GM12878 (cell line): ENCODE measurements at regions not wholly inside any gene's neighbourhood (a gene's known extent, or its start where the extent isn't known, plus 50 kb on each side); places are given as distances from the start of the nearest gene placed in this dataset.

Source experiments
- CHD2 ChIP-seq: IDR thresholded peaks from 2 replicates; pipeline ENCODE4 v1.6.1; 2011; ENCODE audit warnings: low read depth, low read length, improper control_type of control experiment, borderline replicate concordance
- CHD4 ChIP-seq: fragments of 200-600 bp; sonication (generic); IDR thresholded peaks from 2 replicates; pipeline ENCODE4 v1.6.1; 2016; ENCODE audit warnings: mild to moderate bottlenecking
- EP300 ChIP-seq, 2 experiments: fragments of 150-350 bp in 1 of 2; IDR thresholded peaks; 2 replicates each; pipeline ENCODE4 v1.6.1; 2011 to 2012; ENCODE audit warnings: low read depth in 2 of 2, low read length in 2 of 2, borderline replicate concordance in 1 of 2, improper control_type of control experiment in 1 of 2, inconsistent platforms in 1 of 2; ENCODE audit not compliant: control insufficient read depth in 1 of 2
- EZH2 ChIP-seq: IDR thresholded peaks from 2 replicates; pipeline ENCODE4 v1.6.1; 2012; ENCODE audit warnings: low read depth, mild to moderate bottlenecking, control low read depth, inconsistent platforms, low read length, borderline replicate concordance; ENCODE audit not compliant: control insufficient read depth
- KDM1A ChIP-seq: fragments of 200-600 bp; sonication (generic); IDR thresholded peaks from 2 replicates; pipeline ENCODE4 v1.6.1; 2016; ENCODE audit warnings: borderline replicate concordance
- MXI1 ChIP-seq: fragments of 150-350 bp; IDR thresholded peaks from 2 replicates; pipeline ENCODE4 v1.6.1; 2011; ENCODE audit warnings: low read depth, mild to moderate bottlenecking, inconsistent platforms, low read length, improper control_type of control experiment
- NFYB ChIP-seq: IDR thresholded peaks from 2 replicates; pipeline ENCODE4 v1.6.1; 2011; ENCODE audit warnings: low read depth, mild to moderate bottlenecking, low read length, improper control_type of control experiment, moderate library complexity; ENCODE audit not compliant: insufficient read depth
- SREBF1 ChIP-seq: IDR thresholded peaks from 2 replicates; pipeline ENCODE4 v1.6.1; 2012; ENCODE audit warnings: mild to moderate bottlenecking, low read length
- TAF1 ChIP-seq: IDR thresholded peaks from 2 replicates; pipeline ENCODE4 v1.6.1; 2011; ENCODE audit warnings: mild to moderate bottlenecking, low read depth, low read length, borderline replicate concordance
- TCF7 ChIP-seq: IDR thresholded peaks from 2 replicates; pipeline ENCODE4 v1.6.1; 2014; ENCODE audit warnings: antibody characterized with exemption, borderline replicate concordance
- YY1 ChIP-seq: IDR thresholded peaks from 2 replicates; pipeline ENCODE4 v1.6.1; 2011; ENCODE audit warnings: low read depth, mild to moderate bottlenecking, low read length
- TF ChIP-seq, protein P1 (sequence below), 3 experiments: IDR thresholded peaks in 2 of 3; conservative IDR thresholded peaks in 1 of 3; 2 replicates each; pipeline ENCODE4 v1.5.1; 2011; ENCODE audit warnings: low read depth in 3 of 3, low read length in 3 of 3, mild to moderate bottlenecking in 3 of 3, control low read depth in 2 of 3, moderate library complexity in 2 of 3, inconsistent platforms in 1 of 3, mixed read lengths in 1 of 3; ENCODE audit not compliant: control insufficient read depth in 2 of 3, insufficient read depth in 1 of 3; ENCODE audit errors: extremely low read depth in 1 of 3
- TF ChIP-seq, protein P2 (sequence below): fragments of 150-350 bp; IDR thresholded peaks from 2 replicates; pipeline ENCODE4 v1.6.1; 2016; ENCODE audit warnings: low read depth, low read length
- TF ChIP-seq, protein P3 (sequence below): fragments of 450-650 bp; IDR thresholded peaks from 2 replicates; pipeline ENCODE4 v1.6.1; 2017; ENCODE audit warnings: mild to moderate bottlenecking, moderate library complexity

DNA sequence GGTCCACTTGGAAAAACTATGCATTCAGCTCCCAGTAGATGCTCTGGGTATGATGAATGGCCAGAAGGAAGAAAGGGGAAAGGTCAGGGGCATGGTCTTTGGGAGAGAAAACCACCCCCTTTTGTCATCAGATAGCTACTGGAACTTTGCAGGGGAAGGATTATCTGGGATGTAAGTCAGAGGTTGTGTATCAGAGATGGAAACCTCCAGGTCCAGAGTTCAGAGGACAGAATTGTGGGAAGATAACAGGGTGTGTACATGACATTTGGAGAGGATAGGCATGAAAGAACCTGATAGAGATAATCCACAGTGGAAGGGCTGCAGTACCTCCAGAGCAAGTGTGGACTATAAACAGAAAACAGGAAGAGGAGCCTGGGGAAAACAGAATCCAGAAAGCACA is 262.7 kb downstream of the SPRY1 start:
- TF ChIP-seq, protein P1, sequence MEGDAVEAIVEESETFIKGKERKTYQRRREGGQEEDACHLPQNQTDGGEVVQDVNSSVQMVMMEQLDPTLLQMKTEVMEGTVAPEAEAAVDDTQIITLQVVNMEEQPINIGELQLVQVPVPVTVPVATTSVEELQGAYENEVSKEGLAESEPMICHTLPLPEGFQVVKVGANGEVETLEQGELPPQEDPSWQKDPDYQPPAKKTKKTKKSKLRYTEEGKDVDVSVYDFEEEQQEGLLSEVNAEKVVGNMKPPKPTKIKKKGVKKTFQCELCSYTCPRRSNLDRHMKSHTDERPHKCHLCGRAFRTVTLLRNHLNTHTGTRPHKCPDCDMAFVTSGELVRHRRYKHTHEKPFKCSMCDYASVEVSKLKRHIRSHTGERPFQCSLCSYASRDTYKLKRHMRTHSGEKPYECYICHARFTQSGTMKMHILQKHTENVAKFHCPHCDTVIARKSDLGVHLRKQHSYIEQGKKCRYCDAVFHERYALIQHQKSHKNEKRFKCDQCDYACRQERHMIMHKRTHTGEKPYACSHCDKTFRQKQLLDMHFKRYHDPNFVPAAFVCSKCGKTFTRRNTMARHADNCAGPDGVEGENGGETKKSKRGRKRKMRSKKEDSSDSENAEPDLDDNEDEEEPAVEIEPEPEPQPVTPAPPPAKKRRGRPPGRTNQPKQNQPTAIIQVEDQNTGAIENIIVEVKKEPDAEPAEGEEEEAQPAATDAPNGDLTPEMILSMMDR (IDR thresholded peaks at IDR 0.05 in 2 of 3, conservative IDR thresholded peaks at IDR 0.05 in 1 of 3; ENCODE audit: control insufficient read depth in 2 of 3, extremely low read depth in 1 of 3, insufficient read depth in 1 of 3, low read depth in 3 of 3, low read length in 3 of 3) = no peak
- TF ChIP-seq KDM1A = no peak
- TF ChIP-seq SREBF1 = no peak
- no peak for TF ChIP-seq EZH2
- TF ChIP-seq CHD2 = no peak
- no peak for TF ChIP-seq EP300 (IDR thresholded peaks at IDR 0.05; ENCODE audit: borderline replicate concordance in 1 of 2, control insufficient read depth in 1 of 2, low read depth in 2 of 2, low read length in 2 of 2)
- TF ChIP-seq, protein P2, sequence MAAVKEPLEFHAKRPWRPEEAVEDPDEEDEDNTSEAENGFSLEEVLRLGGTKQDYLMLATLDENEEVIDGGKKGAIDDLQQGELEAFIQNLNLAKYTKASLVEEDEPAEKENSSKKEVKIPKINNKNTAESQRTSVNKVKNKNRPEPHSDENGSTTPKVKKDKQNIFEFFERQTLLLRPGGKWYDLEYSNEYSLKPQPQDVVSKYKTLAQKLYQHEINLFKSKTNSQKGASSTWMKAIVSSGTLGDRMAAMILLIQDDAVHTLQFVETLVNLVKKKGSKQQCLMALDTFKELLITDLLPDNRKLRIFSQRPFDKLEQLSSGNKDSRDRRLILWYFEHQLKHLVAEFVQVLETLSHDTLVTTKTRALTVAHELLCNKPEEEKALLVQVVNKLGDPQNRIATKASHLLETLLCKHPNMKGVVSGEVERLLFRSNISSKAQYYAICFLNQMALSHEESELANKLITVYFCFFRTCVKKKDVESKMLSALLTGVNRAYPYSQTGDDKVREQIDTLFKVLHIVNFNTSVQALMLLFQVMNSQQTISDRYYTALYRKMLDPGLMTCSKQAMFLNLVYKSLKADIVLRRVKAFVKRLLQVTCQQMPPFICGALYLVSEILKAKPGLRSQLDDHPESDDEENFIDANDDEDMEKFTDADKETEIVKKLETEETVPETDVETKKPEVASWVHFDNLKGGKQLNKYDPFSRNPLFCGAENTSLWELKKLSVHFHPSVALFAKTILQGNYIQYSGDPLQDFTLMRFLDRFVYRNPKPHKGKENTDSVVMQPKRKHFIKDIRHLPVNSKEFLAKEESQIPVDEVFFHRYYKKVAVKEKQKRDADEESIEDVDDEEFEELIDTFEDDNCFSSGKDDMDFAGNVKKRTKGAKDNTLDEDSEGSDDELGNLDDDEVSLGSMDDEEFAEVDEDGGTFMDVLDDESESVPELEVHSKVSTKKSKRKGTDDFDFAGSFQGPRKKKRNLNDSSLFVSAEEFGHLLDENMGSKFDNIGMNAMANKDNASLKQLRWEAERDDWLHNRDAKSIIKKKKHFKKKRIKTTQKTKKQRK = no peak
- TF ChIP-seq TCF7 = no peak
- TF ChIP-seq, protein P3, sequence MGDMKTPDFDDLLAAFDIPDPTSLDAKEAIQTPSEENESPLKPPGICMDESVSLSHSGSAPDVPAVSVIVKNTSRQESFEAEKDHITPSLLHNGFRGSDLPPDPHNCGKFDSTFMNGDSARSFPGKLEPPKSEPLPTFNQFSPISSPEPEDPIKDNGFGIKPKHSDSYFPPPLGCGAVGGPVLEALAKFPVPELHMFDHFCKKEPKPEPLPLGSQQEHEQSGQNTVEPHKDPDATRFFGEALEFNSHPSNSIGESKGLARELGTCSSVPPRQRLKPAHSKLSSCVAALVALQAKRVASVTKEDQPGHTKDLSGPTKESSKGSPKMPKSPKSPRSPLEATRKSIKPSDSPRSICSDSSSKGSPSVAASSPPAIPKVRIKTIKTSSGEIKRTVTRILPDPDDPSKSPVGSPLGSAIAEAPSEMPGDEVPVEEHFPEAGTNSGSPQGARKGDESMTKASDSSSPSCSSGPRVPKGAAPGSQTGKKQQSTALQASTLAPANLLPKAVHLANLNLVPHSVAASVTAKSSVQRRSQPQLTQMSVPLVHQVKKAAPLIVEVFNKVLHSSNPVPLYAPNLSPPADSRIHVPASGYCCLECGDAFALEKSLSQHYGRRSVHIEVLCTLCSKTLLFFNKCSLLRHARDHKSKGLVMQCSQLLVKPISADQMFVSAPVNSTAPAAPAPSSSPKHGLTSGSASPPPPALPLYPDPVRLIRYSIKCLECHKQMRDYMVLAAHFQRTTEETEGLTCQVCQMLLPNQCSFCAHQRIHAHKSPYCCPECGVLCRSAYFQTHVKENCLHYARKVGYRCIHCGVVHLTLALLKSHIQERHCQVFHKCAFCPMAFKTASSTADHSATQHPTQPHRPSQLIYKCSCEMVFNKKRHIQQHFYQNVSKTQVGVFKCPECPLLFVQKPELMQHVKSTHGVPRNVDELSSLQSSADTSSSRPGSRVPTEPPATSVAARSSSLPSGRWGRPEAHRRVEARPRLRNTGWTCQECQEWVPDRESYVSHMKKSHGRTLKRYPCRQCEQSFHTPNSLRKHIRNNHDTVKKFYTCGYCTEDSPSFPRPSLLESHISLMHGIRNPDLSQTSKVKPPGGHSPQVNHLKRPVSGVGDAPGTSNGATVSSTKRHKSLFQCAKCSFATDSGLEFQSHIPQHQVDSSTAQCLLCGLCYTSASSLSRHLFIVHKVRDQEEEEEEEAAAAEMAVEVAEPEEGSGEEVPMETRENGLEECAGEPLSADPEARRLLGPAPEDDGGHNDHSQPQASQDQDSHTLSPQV = no peak
- TF ChIP-seq YY1 = no peak
- no peak for TF ChIP-seq TAF1
- no peak for TF ChIP-seq CHD4
- no peak for TF ChIP-seq MXI1
- no peak for TF ChIP-seq NFYB
